ENCODE measurements at regions not wholly inside any gene's neighbourhood (a gene's known extent, or its start where the extent isn't known, plus 50 kb on each side); places are given as distances from the start of the nearest gene placed in this dataset.

DNA sequence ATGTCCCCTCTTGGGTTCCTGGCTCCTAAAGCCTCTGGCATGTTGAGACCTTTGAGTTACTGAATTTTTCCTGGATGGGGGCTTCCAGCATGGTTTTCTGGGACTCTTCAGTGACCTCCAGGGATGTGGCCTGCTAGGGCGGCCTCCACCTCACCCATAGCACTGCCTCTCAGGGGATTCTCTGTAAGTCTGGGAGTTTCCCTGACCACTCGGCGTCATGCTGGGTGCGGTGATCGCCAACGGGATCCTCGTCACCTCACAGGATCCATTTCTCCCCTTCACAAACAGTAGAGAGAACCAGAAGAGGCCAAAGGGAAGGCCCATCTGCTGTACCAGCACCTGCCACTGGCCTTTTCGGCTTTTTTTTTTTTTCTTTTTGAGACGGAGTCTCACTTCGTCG lies 84.3 kb downstream of the NPTX2 start:
- TF ChIP-seq, protein P1, sequence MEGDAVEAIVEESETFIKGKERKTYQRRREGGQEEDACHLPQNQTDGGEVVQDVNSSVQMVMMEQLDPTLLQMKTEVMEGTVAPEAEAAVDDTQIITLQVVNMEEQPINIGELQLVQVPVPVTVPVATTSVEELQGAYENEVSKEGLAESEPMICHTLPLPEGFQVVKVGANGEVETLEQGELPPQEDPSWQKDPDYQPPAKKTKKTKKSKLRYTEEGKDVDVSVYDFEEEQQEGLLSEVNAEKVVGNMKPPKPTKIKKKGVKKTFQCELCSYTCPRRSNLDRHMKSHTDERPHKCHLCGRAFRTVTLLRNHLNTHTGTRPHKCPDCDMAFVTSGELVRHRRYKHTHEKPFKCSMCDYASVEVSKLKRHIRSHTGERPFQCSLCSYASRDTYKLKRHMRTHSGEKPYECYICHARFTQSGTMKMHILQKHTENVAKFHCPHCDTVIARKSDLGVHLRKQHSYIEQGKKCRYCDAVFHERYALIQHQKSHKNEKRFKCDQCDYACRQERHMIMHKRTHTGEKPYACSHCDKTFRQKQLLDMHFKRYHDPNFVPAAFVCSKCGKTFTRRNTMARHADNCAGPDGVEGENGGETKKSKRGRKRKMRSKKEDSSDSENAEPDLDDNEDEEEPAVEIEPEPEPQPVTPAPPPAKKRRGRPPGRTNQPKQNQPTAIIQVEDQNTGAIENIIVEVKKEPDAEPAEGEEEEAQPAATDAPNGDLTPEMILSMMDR (conservative IDR thresholded peaks at IDR 0.05; ENCODE audit: low read depth in 2 of 2) = no peak
- TF ChIP-seq POLR2AphosphoS5 (IDR thresholded peaks at IDR 0.05; ENCODE audit: low read depth) = no peak
- no peak for TF ChIP-seq EZH2 (IDR thresholded peaks at IDR 0.05; ENCODE audit: low read depth, unreplicated experiment)
- TF ChIP-seq, protein P2, sequence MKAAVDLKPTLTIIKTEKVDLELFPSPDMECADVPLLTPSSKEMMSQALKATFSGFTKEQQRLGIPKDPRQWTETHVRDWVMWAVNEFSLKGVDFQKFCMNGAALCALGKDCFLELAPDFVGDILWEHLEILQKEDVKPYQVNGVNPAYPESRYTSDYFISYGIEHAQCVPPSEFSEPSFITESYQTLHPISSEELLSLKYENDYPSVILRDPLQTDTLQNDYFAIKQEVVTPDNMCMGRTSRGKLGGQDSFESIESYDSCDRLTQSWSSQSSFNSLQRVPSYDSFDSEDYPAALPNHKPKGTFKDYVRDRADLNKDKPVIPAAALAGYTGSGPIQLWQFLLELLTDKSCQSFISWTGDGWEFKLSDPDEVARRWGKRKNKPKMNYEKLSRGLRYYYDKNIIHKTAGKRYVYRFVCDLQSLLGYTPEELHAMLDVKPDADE (IDR thresholded peaks at IDR 0.05) = no peak
- TF ChIP-seq CREB1 (CRISPR knock-in tag; IDR thresholded peaks at IDR 0.05; ENCODE audit: low read depth) = no peak
- TF ChIP-seq, protein P3, sequence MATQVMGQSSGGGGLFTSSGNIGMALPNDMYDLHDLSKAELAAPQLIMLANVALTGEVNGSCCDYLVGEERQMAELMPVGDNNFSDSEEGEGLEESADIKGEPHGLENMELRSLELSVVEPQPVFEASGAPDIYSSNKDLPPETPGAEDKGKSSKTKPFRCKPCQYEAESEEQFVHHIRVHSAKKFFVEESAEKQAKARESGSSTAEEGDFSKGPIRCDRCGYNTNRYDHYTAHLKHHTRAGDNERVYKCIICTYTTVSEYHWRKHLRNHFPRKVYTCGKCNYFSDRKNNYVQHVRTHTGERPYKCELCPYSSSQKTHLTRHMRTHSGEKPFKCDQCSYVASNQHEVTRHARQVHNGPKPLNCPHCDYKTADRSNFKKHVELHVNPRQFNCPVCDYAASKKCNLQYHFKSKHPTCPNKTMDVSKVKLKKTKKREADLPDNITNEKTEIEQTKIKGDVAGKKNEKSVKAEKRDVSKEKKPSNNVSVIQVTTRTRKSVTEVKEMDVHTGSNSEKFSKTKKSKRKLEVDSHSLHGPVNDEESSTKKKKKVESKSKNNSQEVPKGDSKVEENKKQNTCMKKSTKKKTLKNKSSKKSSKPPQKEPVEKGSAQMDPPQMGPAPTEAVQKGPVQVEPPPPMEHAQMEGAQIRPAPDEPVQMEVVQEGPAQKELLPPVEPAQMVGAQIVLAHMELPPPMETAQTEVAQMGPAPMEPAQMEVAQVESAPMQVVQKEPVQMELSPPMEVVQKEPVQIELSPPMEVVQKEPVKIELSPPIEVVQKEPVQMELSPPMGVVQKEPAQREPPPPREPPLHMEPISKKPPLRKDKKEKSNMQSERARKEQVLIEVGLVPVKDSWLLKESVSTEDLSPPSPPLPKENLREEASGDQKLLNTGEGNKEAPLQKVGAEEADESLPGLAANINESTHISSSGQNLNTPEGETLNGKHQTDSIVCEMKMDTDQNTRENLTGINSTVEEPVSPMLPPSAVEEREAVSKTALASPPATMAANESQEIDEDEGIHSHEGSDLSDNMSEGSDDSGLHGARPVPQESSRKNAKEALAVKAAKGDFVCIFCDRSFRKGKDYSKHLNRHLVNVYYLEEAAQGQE (IDR thresholded peaks at IDR 0.05; ENCODE audit: unreplicated experiment) = no peak
- no peak for TF ChIP-seq ZNF331 (CRISPR knock-in tag; IDR thresholded peaks at IDR 0.05; ENCODE audit: low read depth)
- no peak for TF ChIP-seq EZH2phosphoT487 (IDR thresholded peaks at IDR 0.05; ENCODE audit: unreplicated experiment)
- no peak for TF ChIP-seq STAT1 (IDR thresholded peaks at IDR 0.05; ENCODE audit: unreplicated experiment)
- no peak for TF ChIP-seq NANOG (IDR thresholded peaks at IDR 0.05; ENCODE audit: borderline replicate concordance)
